ENCODE measurements at regions not wholly inside any gene's neighbourhood (a gene's known extent, or its start where the extent isn't known, plus 50 kb on each side); places are given as distances from the start of the nearest gene placed in this dataset.

- no peak for TF ChIP-seq YY1 (IDR thresholded peaks at IDR 0.05; ENCODE audit: low read depth)
- TF ChIP-seq REST (IDR thresholded peaks at IDR 0.05; ENCODE audit: low read depth) = no peak
- TF ChIP-seq USF1 (IDR thresholded peaks at IDR 0.05) = no peak
- no peak for TF ChIP-seq TCF12 (IDR thresholded peaks at IDR 0.05; ENCODE audit: low read depth)
- no peak for TF ChIP-seq CREB1 (IDR thresholded peaks at IDR 0.05; ENCODE audit: low read depth)
- no peak for TF ChIP-seq MAX (IDR thresholded peaks at IDR 0.05)
- no peak for TF ChIP-seq EP300 (IDR thresholded peaks at IDR 0.05; ENCODE audit: borderline replicate concordance)
- TF ChIP-seq RAD21 (IDR thresholded peaks at IDR 0.05; ENCODE audit: low read depth) = no peak
- no peak for TF ChIP-seq CEBPB (IDR thresholded peaks at IDR 0.05)
- no peak for TF ChIP-seq NFIC (IDR thresholded peaks at IDR 0.05)
- no peak for TF ChIP-seq TEAD4 (IDR thresholded peaks at IDR 0.05)
- TF ChIP-seq TAF1 (IDR thresholded peaks at IDR 0.05; ENCODE audit: low read depth) = no peak
These were observed 1352.1 kb upstream of the DIAPH2 start for GRCh38 chrX:95332530-95332929.

Measured in Ishikawa (cell line).